GM23338 (cell line): ENCODE measurements at regions not wholly inside any gene's neighbourhood (a gene's known extent, or its start where the extent isn't known, plus 50 kb on each side); places are given as distances from the start of the nearest gene placed in this dataset.

ENCODE experiments used
- ATAC-seq: fragments of 200-7000 bp; cut with Tn5 transposase; 3 replicates; pipeline ENCODE4 v1.9.1; 2020
- DNase-seq: peaks from one replicate; pipeline ENCODE4 v3.0.0-alpha.2; 2015; ENCODE audit warnings: low spot score
- H2AFZ ChIP-seq: fragments of 200-600 bp; sonication (generic); 2 replicates; pipeline ENCODE4 v1.8.0; 2016; ENCODE audit warnings: antibody characterized with exemption, mild to moderate bottlenecking, moderate library complexity
- H3F3A ChIP-seq: fragments of 200-600 bp; sonication (generic); replicated peaks from 2 replicates; pipeline ENCODE4 v1.8.0; 2017; ENCODE audit warnings: antibody characterized with exemption, mixed run types, low read depth
- H3K27ac ChIP-seq: fragments of 200-600 bp; sonication (generic); 2 replicates; pipeline ENCODE4 v1.6.1; 2016; ENCODE audit warnings: low read depth
- H3K27me3 ChIP-seq: fragments of 200-600 bp; sonication (generic); 2 replicates; pipeline ENCODE4 v1.8.0; 2016; ENCODE audit warnings: mild to moderate bottlenecking, mixed run types, moderate library complexity; ENCODE audit not compliant: insufficient read depth
- H3K36me3 ChIP-seq: fragments of 200-600 bp; sonication (generic); 2 replicates; pipeline ENCODE4 v1.8.0; 2016; ENCODE audit warnings: mild to moderate bottlenecking; ENCODE audit not compliant: insufficient read depth
- H3K4me1 ChIP-seq: fragments of 200-600 bp; sonication (generic); 2 replicates; pipeline ENCODE4 v1.8.0; 2016; ENCODE audit warnings: mild to moderate bottlenecking, moderate library complexity; ENCODE audit not compliant: insufficient read depth
- H3K4me2 ChIP-seq: fragments of 200-600 bp; sonication (generic); 2 replicates; pipeline ENCODE4 v1.7.1; 2017; ENCODE audit warnings: mixed run types
- H3K4me3 ChIP-seq: fragments of 200-600 bp; sonication (generic); 2 replicates; pipeline ENCODE4 v1.6.1; 2016; ENCODE audit warnings: mixed run types
- H3K79me2 ChIP-seq: fragments of 200-600 bp; sonication (generic); replicated peaks from 2 replicates; pipeline ENCODE4 v1.8.0; 2017; ENCODE audit warnings: mild to moderate bottlenecking; ENCODE audit not compliant: insufficient read depth
- H3K9me2 ChIP-seq: fragments of 200-600 bp; sonication (generic); 2 replicates; pipeline ENCODE4 v1.8.0; 2017; ENCODE audit not compliant: insufficient read depth
- H4K20me1 ChIP-seq: fragments of 200-600 bp; sonication (generic); replicated peaks from 2 replicates; pipeline ENCODE4 v1.8.0; 2017; ENCODE audit warnings: mild to moderate bottlenecking; ENCODE audit not compliant: insufficient read depth
- H3K27ac Mint-ChIP-seq: 2 replicates; pipeline ENCODE4 v1.8.0; 2020; ENCODE audit warnings: inconsistent platforms, mild to moderate bottlenecking, moderate library complexity, mixed read lengths
- H3K27me3 Mint-ChIP-seq: 3 replicates; pipeline ENCODE4 v1.8.0; 2022; ENCODE audit warnings: low read depth, mild to moderate bottlenecking, moderate library complexity, mixed read lengths, inconsistent platforms; ENCODE audit not compliant: insufficient read depth, poor library complexity
- H3K36me3 Mint-ChIP-seq: 3 replicates; pipeline ENCODE4 v1.8.0; 2021; ENCODE audit warnings: low read depth, mild to moderate bottlenecking, inconsistent platforms, moderate library complexity, mixed read lengths
- H3K4me1 Mint-ChIP-seq: 3 replicates; pipeline ENCODE4 v1.8.0; 2020; ENCODE audit warnings: mild to moderate bottlenecking, inconsistent platforms, mixed read lengths
- H3K4me3 Mint-ChIP-seq: 3 replicates; pipeline ENCODE4 v1.8.0; 2021; ENCODE audit warnings: moderate library complexity, mild to moderate bottlenecking, inconsistent platforms, mixed read lengths
- H3K9me3 Mint-ChIP-seq: 3 replicates; pipeline ENCODE4 v1.8.0; 2020; ENCODE audit warnings: moderate library complexity, mild to moderate bottlenecking, inconsistent platforms, mixed read lengths
- CREB1 ChIP-seq: fragments of 250-450 bp; sonication (Bioruptor Pico); IDR thresholded peaks from 2 replicates; pipeline ENCODE4 v1.5.0; 2020; ENCODE audit warnings: low read depth, mild to moderate bottlenecking, moderate library complexity
- EZH2 ChIP-seq: fragments of 200-600 bp; sonication (generic); IDR thresholded peaks from one replicate; pipeline ENCODE4 v1.8.0; 2017; ENCODE audit warnings: antibody characterized with exemption, mild to moderate bottlenecking, low read depth; ENCODE audit not compliant: unreplicated experiment
- EZH2phosphoT487 ChIP-seq: fragments of 200-600 bp; sonication (generic); IDR thresholded peaks from one replicate; pipeline ENCODE4 v1.8.1; 2018; ENCODE audit warnings: antibody characterized with exemption; ENCODE audit not compliant: unreplicated experiment
- JUNB ChIP-seq: IDR thresholded peaks from one replicate; pipeline ENCODE4 v1.6.1; 2016; ENCODE audit warnings: antibody characterized with exemption; ENCODE audit not compliant: unreplicated experiment
- NANOG ChIP-seq: IDR thresholded peaks from 2 replicates; pipeline ENCODE4 v1.6.1; 2016; ENCODE audit warnings: antibody characterized with exemption, borderline replicate concordance
- POLR2AphosphoS5 ChIP-seq: IDR thresholded peaks from 2 replicates; pipeline ENCODE4 v1.6.1; 2016; ENCODE audit warnings: antibody characterized with exemption, low read depth
- STAT1 ChIP-seq: IDR thresholded peaks from one replicate; pipeline ENCODE4 v1.6.1; 2016; ENCODE audit warnings: antibody characterized with exemption; ENCODE audit not compliant: unreplicated experiment
- ZNF114 ChIP-seq: fragments of 250-450 bp; sonication (Bioruptor Pico); IDR thresholded peaks from 2 replicates; pipeline ENCODE4 v1.5.0; 2020; ENCODE audit warnings: mild to moderate bottlenecking, moderate library complexity
- ZNF331 ChIP-seq: fragments of 250-450 bp; sonication (Bioruptor Pico); IDR thresholded peaks from 2 replicates; pipeline ENCODE4 v1.5.0; 2020; ENCODE audit warnings: low read depth, mild to moderate bottlenecking, moderate library complexity
- TF ChIP-seq, protein P1 (sequence below): IDR thresholded peaks from 2 replicates; pipeline ENCODE4 v1.6.1; 2016; ENCODE audit warnings: antibody characterized with exemption
- TF ChIP-seq, protein P2 (sequence below): IDR thresholded peaks from one replicate; pipeline ENCODE4 v1.6.1; 2018; ENCODE audit warnings: antibody characterized with exemption; ENCODE audit not compliant: unreplicated experiment
- TF ChIP-seq, protein P3 (sequence below): fragments of 250-450 bp; sonication (Bioruptor Pico); IDR thresholded peaks from 2 replicates; pipeline ENCODE4 v1.5.0; 2020; ENCODE audit warnings: mild to moderate bottlenecking, moderate library complexity
- TF ChIP-seq, protein P4 (sequence below), 2 experiments: fragments of 200-600 bp in 1 of 2; sonication (generic) in 1 of 2; conservative IDR thresholded peaks; 2 replicates each; pipeline versions ENCODE4 v1.5.1 to v1.6.1; 2016 to 2017; ENCODE audit warnings: antibody characterized with exemption in 2 of 2, low read depth in 2 of 2, mild to moderate bottlenecking in 2 of 2, moderate library complexity in 1 of 2

DNA sequence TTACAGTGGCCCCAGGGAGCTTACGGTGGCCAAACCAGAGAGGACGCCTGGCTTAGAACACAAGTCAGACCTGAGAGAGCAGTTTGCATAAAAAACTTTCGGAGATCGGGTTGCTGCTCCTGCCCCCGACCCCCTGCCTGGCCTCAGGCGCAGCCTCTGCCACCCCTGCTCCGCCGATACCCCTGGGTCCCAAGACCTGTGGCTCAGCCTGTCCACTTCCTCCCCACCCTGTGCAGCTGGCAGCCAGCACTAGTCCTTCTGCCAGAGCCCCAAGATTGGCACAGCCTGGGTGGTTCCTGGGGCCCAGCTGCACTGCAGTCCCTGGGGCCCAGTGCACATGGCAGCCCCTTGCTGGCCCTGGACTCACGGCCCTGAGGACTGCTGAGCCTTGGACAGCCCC, 56.2 kb upstream of the SOX1 start:
- no peak overlapping the region for H3K27ac ChIP-seq
- H3K27me3 ChIP-seq = no peaks in the 10 kb centered on the region
- Mint-ChIP-seq H3K36me3 (peaks cover 3% of the 10 kb centered on the region), H3K9me3 (peaks cover 17% of the 10 kb centered on the region), H3K4me1 (no peaks in the 10 kb centered on the region; the same call in 2 of the 3 replicates), H3K4me3 (no peak overlapping the region), H3K27ac (no peak overlapping the region), H3K27me3 (peaks cover 6% of the 10 kb centered on the region)
- DNase-seq (no peak), ATAC-seq (peak; percentile 21; the same call in 2 of the 3 replicates)
- no peaks in the 10 kb centered on the region for H3K4me1 ChIP-seq
- no peaks in the 10 kb centered on the region for H4K20me1 ChIP-seq
- no peaks in the 10 kb centered on the region for H3K79me2 ChIP-seq
- H3K4me2 ChIP-seq = no peak overlapping the region
- no peaks in the 10 kb centered on the region for H3F3A ChIP-seq
- no peaks in the 10 kb centered on the region for H3K36me3 ChIP-seq
- no peak overlapping the region for H2AFZ ChIP-seq
- no peak overlapping the region for H3K4me3 ChIP-seq
- no peaks in the 10 kb centered on the region for H3K9me2 ChIP-seq
- no peak for TF ChIP-seq JUNB
- TF ChIP-seq, protein P1, sequence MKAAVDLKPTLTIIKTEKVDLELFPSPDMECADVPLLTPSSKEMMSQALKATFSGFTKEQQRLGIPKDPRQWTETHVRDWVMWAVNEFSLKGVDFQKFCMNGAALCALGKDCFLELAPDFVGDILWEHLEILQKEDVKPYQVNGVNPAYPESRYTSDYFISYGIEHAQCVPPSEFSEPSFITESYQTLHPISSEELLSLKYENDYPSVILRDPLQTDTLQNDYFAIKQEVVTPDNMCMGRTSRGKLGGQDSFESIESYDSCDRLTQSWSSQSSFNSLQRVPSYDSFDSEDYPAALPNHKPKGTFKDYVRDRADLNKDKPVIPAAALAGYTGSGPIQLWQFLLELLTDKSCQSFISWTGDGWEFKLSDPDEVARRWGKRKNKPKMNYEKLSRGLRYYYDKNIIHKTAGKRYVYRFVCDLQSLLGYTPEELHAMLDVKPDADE = no peak
- no peak for TF ChIP-seq ZNF331
- TF ChIP-seq ZNF114 (CRISPR knock-in tag) = no peak
- no peak for TF ChIP-seq EZH2
- TF ChIP-seq, protein P2, sequence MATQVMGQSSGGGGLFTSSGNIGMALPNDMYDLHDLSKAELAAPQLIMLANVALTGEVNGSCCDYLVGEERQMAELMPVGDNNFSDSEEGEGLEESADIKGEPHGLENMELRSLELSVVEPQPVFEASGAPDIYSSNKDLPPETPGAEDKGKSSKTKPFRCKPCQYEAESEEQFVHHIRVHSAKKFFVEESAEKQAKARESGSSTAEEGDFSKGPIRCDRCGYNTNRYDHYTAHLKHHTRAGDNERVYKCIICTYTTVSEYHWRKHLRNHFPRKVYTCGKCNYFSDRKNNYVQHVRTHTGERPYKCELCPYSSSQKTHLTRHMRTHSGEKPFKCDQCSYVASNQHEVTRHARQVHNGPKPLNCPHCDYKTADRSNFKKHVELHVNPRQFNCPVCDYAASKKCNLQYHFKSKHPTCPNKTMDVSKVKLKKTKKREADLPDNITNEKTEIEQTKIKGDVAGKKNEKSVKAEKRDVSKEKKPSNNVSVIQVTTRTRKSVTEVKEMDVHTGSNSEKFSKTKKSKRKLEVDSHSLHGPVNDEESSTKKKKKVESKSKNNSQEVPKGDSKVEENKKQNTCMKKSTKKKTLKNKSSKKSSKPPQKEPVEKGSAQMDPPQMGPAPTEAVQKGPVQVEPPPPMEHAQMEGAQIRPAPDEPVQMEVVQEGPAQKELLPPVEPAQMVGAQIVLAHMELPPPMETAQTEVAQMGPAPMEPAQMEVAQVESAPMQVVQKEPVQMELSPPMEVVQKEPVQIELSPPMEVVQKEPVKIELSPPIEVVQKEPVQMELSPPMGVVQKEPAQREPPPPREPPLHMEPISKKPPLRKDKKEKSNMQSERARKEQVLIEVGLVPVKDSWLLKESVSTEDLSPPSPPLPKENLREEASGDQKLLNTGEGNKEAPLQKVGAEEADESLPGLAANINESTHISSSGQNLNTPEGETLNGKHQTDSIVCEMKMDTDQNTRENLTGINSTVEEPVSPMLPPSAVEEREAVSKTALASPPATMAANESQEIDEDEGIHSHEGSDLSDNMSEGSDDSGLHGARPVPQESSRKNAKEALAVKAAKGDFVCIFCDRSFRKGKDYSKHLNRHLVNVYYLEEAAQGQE = no peak
- TF ChIP-seq STAT1 = no peak
- TF ChIP-seq, protein P3, sequence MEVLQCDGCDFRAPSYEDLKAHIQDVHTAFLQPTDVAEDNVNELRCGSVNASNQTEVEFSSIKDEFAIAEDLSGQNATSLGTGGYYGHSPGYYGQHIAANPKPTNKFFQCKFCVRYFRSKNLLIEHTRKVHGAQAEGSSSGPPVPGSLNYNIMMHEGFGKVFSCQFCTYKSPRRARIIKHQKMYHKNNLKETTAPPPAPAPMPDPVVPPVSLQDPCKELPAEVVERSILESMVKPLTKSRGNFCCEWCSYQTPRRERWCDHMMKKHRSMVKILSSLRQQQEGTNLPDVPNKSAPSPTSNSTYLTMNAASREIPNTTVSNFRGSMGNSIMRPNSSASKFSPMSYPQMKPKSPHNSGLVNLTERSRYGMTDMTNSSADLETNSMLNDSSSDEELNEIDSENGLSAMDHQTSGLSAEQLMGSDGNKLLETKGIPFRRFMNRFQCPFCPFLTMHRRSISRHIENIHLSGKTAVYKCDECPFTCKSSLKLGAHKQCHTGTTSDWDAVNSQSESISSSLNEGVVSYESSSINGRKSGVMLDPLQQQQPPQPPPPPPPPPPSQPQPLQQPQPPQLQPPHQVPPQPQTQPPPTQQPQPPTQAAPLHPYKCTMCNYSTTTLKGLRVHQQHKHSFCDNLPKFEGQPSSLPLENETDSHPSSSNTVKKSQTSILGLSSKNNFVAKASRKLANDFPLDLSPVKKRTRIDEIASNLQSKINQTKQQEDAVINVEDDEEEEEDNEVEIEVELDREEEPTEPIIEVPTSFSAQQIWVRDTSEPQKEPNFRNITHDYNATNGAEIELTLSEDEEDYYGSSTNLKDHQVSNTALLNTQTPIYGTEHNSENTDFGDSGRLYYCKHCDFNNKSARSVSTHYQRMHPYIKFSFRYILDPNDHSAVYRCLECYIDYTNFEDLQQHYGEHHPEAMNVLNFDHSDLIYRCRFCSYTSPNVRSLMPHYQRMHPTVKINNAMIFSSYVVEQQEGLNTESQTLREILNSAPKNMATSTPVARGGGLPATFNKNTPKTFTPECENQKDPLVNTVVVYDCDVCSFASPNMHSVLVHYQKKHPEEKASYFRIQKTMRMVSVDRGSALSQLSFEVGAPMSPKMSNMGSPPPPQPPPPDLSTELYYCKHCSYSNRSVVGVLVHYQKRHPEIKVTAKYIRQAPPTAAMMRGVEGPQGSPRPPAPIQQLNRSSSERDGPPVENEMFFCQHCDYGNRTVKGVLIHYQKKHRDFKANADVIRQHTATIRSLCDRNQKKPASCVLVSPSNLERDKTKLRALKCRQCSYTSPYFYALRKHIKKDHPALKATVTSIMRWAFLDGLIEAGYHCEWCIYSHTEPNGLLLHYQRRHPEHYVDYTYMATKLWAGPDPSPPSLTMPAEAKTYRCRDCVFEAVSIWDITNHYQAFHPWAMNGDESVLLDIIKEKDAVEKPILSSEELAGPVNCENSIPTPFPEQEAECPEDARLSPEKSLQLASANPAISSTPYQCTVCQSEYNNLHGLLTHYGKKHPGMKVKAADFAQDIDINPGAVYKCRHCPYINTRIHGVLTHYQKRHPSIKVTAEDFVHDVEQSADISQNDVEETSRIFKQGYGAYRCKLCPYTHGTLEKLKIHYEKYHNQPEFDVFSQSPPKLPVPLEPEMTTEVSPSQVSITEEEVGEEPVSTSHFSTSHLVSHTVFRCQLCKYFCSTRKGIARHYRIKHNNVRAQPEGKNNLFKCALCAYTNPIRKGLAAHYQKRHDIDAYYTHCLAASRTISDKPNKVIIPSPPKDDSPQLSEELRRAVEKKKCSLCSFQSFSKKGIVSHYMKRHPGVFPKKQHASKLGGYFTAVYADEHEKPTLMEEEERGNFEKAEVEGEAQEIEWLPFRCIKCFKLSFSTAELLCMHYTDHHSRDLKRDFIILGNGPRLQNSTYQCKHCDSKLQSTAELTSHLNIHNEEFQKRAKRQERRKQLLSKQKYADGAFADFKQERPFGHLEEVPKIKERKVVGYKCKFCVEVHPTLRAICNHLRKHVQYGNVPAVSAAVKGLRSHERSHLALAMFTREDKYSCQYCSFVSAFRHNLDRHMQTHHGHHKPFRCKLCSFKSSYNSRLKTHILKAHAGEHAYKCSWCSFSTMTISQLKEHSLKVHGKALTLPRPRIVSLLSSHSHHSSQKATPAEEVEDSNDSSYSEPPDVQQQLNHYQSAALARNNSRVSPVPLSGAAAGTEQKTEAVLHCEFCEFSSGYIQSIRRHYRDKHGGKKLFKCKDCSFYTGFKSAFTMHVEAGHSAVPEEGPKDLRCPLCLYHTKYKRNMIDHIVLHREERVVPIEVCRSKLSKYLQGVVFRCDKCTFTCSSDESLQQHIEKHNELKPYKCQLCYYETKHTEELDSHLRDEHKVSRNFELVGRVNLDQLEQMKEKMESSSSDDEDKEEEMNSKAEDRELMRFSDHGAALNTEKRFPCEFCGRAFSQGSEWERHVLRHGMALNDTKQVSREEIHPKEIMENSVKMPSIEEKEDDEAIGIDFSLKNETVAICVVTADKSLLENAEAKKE (CRISPR knock-in tag) = no peak
- no peak for TF ChIP-seq NANOG
- no peak for TF ChIP-seq POLR2AphosphoS5
- no peak for TF ChIP-seq EZH2phosphoT487
- no peak for TF ChIP-seq CREB1 (CRISPR knock-in tag)
- TF ChIP-seq, protein P4, sequence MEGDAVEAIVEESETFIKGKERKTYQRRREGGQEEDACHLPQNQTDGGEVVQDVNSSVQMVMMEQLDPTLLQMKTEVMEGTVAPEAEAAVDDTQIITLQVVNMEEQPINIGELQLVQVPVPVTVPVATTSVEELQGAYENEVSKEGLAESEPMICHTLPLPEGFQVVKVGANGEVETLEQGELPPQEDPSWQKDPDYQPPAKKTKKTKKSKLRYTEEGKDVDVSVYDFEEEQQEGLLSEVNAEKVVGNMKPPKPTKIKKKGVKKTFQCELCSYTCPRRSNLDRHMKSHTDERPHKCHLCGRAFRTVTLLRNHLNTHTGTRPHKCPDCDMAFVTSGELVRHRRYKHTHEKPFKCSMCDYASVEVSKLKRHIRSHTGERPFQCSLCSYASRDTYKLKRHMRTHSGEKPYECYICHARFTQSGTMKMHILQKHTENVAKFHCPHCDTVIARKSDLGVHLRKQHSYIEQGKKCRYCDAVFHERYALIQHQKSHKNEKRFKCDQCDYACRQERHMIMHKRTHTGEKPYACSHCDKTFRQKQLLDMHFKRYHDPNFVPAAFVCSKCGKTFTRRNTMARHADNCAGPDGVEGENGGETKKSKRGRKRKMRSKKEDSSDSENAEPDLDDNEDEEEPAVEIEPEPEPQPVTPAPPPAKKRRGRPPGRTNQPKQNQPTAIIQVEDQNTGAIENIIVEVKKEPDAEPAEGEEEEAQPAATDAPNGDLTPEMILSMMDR (conservative IDR thresholded peaks at IDR 0.05; ENCODE audit: low read depth in 2 of 2) = no peak
